ENCODE measurements at regions not wholly inside any gene's neighbourhood (a gene's known extent, or its start where the extent isn't known, plus 50 kb on each side); places are given as distances from the start of the nearest gene placed in this dataset.

DNA sequence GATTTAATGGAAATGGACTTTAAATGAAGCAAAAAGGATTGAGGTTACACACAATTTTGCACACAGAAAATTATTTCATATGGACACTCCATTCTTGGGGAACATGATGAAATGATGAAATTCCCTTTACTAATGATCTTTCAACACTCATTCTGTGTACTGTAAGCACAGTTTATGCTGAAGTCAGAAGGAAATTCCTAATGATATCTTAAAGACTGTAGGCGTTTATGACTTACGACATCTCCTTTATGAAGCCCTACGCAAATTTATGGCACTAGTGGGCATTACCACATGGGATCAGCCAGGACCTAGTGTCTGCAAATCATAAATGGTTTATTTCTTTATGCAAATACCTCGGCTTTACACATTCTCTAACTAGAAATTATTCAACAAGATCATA is 97.9 kb upstream of the SOX5 start:
- no peak for TF ChIP-seq EZH2 (IDR thresholded peaks at IDR 0.05; ENCODE audit: borderline replicate concordance, low read depth, low read length, severe bottlenecking)
- TF ChIP-seq, protein P1, sequence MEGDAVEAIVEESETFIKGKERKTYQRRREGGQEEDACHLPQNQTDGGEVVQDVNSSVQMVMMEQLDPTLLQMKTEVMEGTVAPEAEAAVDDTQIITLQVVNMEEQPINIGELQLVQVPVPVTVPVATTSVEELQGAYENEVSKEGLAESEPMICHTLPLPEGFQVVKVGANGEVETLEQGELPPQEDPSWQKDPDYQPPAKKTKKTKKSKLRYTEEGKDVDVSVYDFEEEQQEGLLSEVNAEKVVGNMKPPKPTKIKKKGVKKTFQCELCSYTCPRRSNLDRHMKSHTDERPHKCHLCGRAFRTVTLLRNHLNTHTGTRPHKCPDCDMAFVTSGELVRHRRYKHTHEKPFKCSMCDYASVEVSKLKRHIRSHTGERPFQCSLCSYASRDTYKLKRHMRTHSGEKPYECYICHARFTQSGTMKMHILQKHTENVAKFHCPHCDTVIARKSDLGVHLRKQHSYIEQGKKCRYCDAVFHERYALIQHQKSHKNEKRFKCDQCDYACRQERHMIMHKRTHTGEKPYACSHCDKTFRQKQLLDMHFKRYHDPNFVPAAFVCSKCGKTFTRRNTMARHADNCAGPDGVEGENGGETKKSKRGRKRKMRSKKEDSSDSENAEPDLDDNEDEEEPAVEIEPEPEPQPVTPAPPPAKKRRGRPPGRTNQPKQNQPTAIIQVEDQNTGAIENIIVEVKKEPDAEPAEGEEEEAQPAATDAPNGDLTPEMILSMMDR (IDR thresholded peaks at IDR 0.05; ENCODE audit: extremely low read depth in 1 of 2, insufficient read depth in 1 of 2, low read depth in 1 of 2, low read length in 2 of 2) = no peak
- TF ChIP-seq POLR2A (IDR thresholded peaks at IDR 0.05; ENCODE audit: low read depth, low read length) = no peak
- TF ChIP-seq POLR2AphosphoS5 (IDR thresholded peaks at IDR 0.05; ENCODE audit: insufficient read depth, low read depth, low read length) = no peak
- no peak for TF ChIP-seq GATA2 (IDR thresholded peaks at IDR 0.05; ENCODE audit: insufficient read depth, insufficient read length, low read depth, low read length)
- TF ChIP-seq MYC (IDR thresholded peaks at IDR 0.05; ENCODE audit: low read depth, low read length) = no peak
